GM12891 (cell line): ENCODE measurements at regions not wholly inside any gene's neighbourhood (a gene's known extent, or its start where the extent isn't known, plus 50 kb on each side); places are given as distances from the start of the nearest gene placed in this dataset.

Source experiments
- DNase-seq: peaks from one replicate; pipeline ENCODE4 v3.0.0; 2011; ENCODE audit warnings: low spot score; ENCODE audit not compliant: insufficient read length
- FAIRE-seq: peaks from 2 replicates; lab custom pipeline; 2011; peaks lifted over from hg19 to GRCh38; lab: Jason Lieb, UNC
- PAX5 ChIP-seq: IDR thresholded peaks from 2 replicates; pipeline ENCODE4 v1.6.1; 2011; ENCODE audit warnings: low read length, moderate library complexity, mild to moderate bottlenecking; ENCODE audit not compliant: insufficient read depth, severe bottlenecking
- POLR2A ChIP-seq: IDR thresholded peaks from 2 replicates; pipeline ENCODE4 v1.6.1; 2011; ENCODE audit warnings: low read depth, low read length, control low read depth
- POLR2AphosphoS5 ChIP-seq: IDR thresholded peaks from 2 replicates; pipeline ENCODE4 v1.6.1; 2011; ENCODE audit warnings: low read depth, low read length, control low read depth
- POU2F2 ChIP-seq: IDR thresholded peaks from 2 replicates; pipeline ENCODE4 v1.6.1; 2011; ENCODE audit warnings: low read depth, mild to moderate bottlenecking, control low read depth, low read length, moderate library complexity
- SPI1 ChIP-seq: IDR thresholded peaks from 2 replicates; pipeline ENCODE4 v1.6.1; 2011; ENCODE audit warnings: low read depth, low read length, control low read depth
- TAF1 ChIP-seq: IDR thresholded peaks from 2 replicates; pipeline ENCODE4 v1.6.1; 2011; ENCODE audit warnings: low read depth, low read length, control low read depth

DNA sequence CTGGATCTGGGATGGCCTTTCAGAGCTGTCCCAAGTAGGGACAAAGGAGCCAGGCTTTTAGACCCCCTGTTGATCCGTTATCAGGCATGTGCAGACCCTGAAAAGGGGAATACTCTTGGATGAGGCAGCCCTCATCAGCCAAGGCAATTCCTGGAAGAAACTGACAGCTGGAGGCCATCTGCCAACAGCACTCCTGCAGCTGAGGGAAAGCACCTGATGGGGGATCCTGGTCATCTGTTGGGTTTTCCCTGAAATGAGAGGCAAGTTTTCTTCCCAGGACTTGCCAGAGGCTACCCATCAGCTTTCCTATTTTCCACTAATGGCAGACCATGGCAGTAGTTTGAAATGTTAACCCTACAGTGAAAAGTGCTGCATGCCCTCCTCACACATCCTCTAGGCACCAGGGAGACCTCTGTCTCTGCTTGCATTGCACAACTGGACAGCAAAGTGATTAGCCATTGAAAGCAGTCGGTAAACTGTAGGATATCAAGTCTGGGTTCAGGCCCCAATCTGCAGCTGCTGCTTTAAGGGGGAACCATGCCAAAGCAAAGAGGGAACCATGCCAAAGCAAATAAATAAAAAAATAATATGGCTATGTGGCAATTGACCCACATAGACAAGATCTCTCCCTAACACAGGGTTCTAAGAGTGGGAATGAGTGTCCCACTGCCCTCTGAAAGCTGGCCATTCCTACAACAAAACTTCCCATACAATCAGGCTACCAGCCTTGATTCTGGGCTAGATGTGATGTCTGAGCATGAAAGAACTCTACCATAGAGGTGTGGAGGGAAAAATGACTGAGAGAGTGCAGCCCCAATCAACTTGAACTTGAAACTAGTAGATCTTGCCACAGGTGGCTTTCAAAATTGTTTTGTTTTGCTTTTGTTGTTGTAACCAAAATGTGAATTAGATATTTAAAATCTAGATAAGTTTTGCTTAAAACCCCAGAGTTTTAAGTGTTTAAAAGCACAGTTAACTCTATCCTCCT, 232.0 kb upstream of the STT3B start:
- TF ChIP-seq SPI1, result no peak
- TF ChIP-seq POLR2A, result no peak
- no peak for TF ChIP-seq POLR2AphosphoS5
- TF ChIP-seq PAX5, result no peak
- no peak for TF ChIP-seq TAF1
- TF ChIP-seq POU2F2, result no peak
- DNase-seq (no peak), FAIRE-seq (no peak)

DNA sequence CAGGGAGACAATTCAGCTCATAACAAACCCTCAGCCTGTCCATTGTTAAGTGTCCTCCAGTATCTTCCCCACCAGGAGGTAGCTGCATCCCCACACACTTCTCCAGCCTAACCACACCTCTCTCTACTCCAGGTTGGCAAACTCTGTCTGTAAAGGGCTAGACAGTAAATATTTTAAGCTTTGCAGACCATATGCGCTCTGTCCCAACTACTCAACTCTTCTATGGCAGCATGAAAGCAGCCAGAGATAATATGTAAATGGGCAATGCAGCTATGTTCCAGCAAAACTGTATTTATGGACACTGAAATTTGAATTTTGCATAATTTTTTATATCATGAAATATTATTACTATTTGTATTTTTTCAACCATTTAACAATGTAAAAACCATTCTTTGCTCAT, 230.4 kb upstream of the STT3B start:
- no peak for FAIRE-seq
- no peak for DNase-seq
- TF ChIP-seq POLR2A, result no peak
- no peak for TF ChIP-seq TAF1
- TF ChIP-seq POLR2AphosphoS5, result no peak
- no peak for TF ChIP-seq PAX5
- TF ChIP-seq SPI1, result no peak
- no peak for TF ChIP-seq POU2F2

DNA sequence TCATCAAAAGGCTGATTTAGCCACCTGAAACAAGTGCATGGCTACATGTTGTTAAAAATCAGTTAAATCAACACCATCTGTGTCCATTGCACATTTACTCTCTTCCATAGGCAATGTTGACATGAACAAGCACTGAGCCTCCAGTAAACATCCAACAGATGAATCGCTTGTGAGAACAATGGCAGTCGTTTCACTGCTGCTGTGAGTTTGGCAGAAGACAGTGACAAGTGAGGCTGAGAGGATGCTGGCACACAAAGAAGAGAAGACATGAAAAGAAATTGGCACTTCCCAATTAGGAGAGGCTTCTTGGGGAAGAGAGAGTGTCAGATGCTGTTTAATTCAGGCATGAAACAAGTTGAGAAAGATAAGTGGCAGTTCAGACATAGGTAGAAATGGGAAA, 227.4 kb upstream of the STT3B start:
- TF ChIP-seq POLR2AphosphoS5 (no peak), POU2F2 (no peak), POLR2A (no peak)
- FAIRE-seq, result no peak
- DNase-seq, result no peak

DNA sequence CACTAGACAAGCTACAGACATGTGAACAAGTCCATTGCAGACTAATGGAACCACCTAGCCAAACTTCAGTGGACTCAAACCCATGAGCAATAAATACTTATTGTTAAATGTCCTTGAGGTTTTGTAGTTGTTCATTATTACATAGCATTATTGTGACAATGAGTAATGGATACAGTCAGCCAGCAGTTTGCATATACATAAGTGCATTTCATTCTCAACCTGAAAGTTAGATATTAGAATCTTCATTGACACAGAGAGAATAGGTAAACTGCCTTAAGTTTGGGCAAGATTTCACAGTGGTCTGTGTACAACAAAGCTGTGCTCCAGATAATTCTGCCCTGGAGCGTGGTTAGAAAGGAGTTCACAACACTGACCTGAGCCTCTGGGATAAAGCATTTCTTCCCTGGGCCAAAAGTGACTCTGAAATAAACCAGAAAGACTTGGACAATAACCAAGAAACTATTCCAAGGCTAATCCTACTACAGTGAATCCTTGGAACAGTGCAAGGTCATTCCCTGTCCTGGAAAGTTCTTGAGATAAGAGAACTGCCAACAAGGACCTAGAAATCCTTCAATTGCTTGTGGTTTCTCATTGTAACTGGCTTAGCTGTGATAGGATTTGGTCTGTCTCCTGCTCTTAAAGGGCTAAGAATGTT, 225.5 kb upstream of the STT3B start:
- no peak for TF ChIP-seq SPI1
- no peak for TF ChIP-seq POLR2AphosphoS5
- no peak for TF ChIP-seq POU2F2
- no peak for TF ChIP-seq PAX5
- TF ChIP-seq POLR2A, result no peak
- TF ChIP-seq TAF1, result no peak
- no peak for FAIRE-seq
- DNase-seq, result no peak

DNA sequence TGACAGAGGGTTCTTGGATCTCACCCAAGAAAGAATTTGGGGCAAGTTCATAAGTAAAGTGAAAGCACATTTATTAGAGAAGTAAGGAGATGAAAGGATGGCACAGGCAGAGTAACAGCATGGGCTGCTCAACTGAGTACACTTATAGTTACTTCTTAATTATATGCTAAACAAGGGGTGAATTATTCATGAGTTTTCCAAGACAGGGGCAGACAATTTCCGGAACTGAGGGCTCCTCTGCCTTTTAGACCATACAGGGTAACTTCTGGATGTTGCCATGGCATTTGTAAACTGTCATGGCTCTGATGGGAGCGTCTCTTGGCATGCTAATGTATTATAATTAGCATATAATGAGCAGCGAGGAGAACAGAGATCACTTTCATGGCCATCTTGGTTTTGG, 221.2 kb upstream of the STT3B start:
- DNase-seq (no peak), FAIRE-seq (no peak)
- TF ChIP-seq TAF1, result no peak
- TF ChIP-seq PAX5, result no peak
- no peak for TF ChIP-seq POLR2A
- no peak for TF ChIP-seq POU2F2
- TF ChIP-seq SPI1, result no peak
- no peak for TF ChIP-seq POLR2AphosphoS5

DNA sequence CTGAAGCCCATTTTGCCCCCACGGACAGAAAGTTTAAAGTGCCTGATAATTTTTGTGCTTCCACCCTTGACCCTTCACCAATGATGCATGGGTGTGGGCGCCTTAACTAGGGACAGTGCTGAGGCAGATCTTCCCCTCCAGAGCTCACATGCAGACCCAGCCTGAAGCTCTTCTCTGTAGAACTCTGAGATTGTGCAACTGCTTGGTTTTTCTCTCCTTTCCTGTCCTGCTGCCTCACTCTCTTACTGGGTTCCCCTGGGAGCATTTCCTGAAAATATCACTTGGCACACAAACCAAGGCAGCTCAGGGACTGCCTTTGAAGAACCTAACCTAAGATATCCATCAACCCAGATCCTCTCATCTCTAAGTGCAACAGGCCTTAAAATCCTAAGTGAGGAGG, 220.3 kb upstream of the STT3B start:
- TF ChIP-seq POLR2AphosphoS5 (no peak), POU2F2 (no peak), PAX5 (no peak), POLR2A (no peak)
- DNase-seq (no peak), FAIRE-seq (no peak)

DNA sequence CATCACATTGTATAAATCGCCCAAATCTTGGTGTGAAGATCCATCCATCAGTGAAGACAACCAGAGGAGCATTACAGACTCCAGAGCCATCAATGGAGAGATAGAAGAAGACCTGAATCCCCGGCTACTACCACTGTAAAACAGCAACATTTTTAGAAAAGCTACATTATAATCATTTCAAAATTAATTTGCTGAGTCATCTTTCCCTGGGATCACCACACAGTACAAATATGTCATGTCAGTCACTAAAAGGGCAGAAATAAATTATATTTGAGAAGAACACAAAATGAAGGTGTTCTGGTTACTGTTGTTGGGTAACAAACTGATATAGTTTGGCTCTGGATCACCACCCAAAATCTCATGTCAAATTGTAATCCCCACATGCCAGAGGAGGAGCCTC, 218.5 kb upstream of the STT3B start:
- FAIRE-seq (no peak), DNase-seq (no peak)
- TF ChIP-seq POU2F2 (no peak), POLR2A (no peak), SPI1 (no peak), POLR2AphosphoS5 (no peak), PAX5 (no peak), TAF1 (no peak)

DNA sequence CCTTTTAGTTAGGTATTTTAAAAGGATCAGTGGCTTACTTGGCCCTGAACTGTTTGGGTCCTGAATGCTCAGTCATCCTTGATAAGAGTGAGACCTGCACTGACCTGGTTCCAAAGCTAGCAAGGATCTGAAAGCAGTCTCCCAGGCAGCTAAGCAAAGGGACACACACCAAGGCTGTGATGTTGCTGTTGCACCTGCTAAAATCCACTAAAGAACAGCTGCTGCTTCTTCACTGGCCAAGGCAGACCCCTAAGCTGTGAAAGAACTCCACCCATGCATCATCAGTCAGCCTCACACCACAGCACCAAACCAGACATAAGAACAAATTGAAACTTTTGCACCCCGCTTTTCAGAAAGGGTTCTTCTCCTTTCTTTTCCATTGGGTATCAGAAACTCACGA, 213.4 kb upstream of the STT3B start:
- TF ChIP-seq PAX5 (no peak), POLR2AphosphoS5 (no peak), POU2F2 (no peak), SPI1 (no peak), POLR2A (no peak), TAF1 (no peak)
- no peak for DNase-seq
- FAIRE-seq, result no peak

DNA sequence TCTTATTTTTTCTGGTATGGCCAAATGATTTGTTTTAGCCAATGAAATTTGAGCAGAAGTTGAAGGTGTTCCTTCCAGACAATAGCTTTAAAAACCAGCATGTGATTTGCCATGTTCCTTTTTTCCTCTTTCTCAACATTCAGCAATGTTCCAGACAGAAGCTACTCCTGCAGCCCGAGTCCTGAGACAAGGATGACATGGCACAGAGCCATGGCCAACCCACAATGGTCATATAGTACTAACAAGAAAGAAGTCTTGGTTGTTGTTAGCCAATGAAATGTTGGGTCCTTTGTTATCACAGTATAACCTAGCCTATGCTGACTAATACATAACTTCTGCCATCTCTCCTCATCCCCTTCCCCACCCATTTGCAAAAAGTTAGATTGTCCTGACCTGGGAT, 211.1 kb upstream of the STT3B start:
- no peak for FAIRE-seq
- DNase-seq, result no peak
- TF ChIP-seq TAF1, result no peak
- no peak for TF ChIP-seq PAX5
- TF ChIP-seq SPI1, result no peak
- TF ChIP-seq POLR2A, result no peak
- no peak for TF ChIP-seq POU2F2
- TF ChIP-seq POLR2AphosphoS5, result no peak
